ENCODE measurements at regions not wholly inside any gene's neighbourhood (a gene's known extent, or its start where the extent isn't known, plus 50 kb on each side); places are given as distances from the start of the nearest gene placed in this dataset.

DNA sequence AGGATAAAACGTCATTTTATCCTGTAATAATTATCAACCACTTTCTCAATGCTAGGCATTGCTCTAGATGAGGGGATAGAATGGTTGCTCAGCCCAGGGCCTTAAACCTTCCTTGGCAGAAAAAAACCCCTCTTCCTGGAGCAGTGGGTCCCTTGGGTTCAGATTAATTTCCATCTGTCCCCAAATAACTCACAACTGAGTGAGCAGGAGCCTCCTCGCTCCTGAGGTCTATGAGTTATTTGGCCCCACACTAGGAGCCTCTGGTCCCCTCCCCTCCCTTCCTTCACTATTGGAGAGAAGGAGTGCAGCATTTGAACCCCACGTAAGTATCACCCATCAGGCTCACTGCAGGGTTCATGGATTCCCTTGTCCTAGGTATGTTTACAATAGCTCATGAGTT is 157.5 kb upstream of the FHL2 start:
- Histone ChIP-seq H3K23ac (ENCODE audit: low read depth, low read length) (no peak overlapping the region), H2BK5ac (ENCODE audit: low read depth, low read length, poor library complexity, severe bottlenecking) (no peak overlapping the region), H4K5ac (ENCODE audit: low read depth, low read length) (no peak overlapping the region), H3K56ac (ENCODE audit: extremely low read depth, insufficient read depth, low read length) (no peak overlapping the region), H3K4me3 (ENCODE audit: insufficient read depth, low read depth, low read length) (no peak overlapping the region), H3K4me2 (ENCODE audit: low read depth, low read length) (no peak overlapping the region), H3K18ac (ENCODE audit: low read depth, low read length) (no peak overlapping the region), H2BK20ac (ENCODE audit: low read depth, low read length) (no peak overlapping the region), H2AK5ac (ENCODE audit: low read depth, low read length) (no peak overlapping the region), H4K91ac (ENCODE audit: insufficient read depth, low read depth, low read length) (no peak overlapping the region), H3K79me1 (ENCODE audit: low read depth in 1 of 2, low read length in 2 of 2) (no peaks in the 10 kb centered on the region), H2AFZ (replicated peaks; ENCODE audit: low read length, poor library complexity) (no peak overlapping the region), H4K20me1 (ENCODE audit: insufficient read depth, low read length) (no peaks in the 10 kb centered on the region), H3K14ac (replicated peaks; ENCODE audit: low read depth, low read length) (no peak overlapping the region), H3K4me1 (ENCODE audit: control insufficient read depth, insufficient read depth, low read length) (no peaks in the 10 kb centered on the region), H3K27me3 (ENCODE audit: control insufficient read depth, insufficient read depth, low read length) (peaks cover 60% of the 10 kb centered on the region), H3K9me3 (ENCODE audit: control insufficient read depth, insufficient read depth, low read length) (no peaks in the 10 kb centered on the region; the same call in 1 of the 2 replicates), H3K9ac (ENCODE audit: low read depth, low read length) (no peak overlapping the region), H2BK120ac (ENCODE audit: low read depth, low read length) (no peak overlapping the region), H2AK9ac (replicated peaks; ENCODE audit: low read depth, low read length, poor library complexity) (no peak overlapping the region), H3K36me3 (ENCODE audit: control insufficient read depth, insufficient read depth, low read length) (no peaks in the 10 kb centered on the region), H3K4ac (ENCODE audit: low read depth, low read length) (no peak overlapping the region), H3K9me1 (ENCODE audit: insufficient read depth, low read length) (no peaks in the 10 kb centered on the region), H2BK15ac (ENCODE audit: low read depth, low read length) (no peak overlapping the region), H4K8ac (ENCODE audit: low read depth in 2 of 2, low read length in 2 of 2) (no peak overlapping the region), H3K27ac (ENCODE audit: insufficient read depth, low read length) (no peak overlapping the region)
- BruUV-seq (replicated peaks), result no TSS peak
- ChIA-PET CTCF (no interaction called here), POLR2A (ENCODE audit: unreplicated experiment) (no interaction called here)
- no peak for DNase-seq
- in situ Hi-C loops (cut with MboI; ENCODE audit: low sequenced_read_pairs) (no loop called here), dilution Hi-C loops (cut with HindIII; ENCODE audit: low sequenced_read_pairs, unreplicated experiment) (no loop called here), intact Hi-C loops (cut with micrococcal nuclease) (no loop called here)
- no peak for ATAC-seq (ENCODE audit: low read depth)
- TF ChIP-seq, protein P1, sequence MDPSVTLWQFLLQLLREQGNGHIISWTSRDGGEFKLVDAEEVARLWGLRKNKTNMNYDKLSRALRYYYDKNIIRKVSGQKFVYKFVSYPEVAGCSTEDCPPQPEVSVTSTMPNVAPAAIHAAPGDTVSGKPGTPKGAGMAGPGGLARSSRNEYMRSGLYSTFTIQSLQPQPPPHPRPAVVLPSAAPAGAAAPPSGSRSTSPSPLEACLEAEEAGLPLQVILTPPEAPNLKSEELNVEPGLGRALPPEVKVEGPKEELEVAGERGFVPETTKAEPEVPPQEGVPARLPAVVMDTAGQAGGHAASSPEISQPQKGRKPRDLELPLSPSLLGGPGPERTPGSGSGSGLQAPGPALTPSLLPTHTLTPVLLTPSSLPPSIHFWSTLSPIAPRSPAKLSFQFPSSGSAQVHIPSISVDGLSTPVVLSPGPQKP (IDR thresholded peaks at IDR 0.05; ENCODE audit: borderline replicate concordance, low read depth, low read length), result no peak
- TF ChIP-seq, protein P2, sequence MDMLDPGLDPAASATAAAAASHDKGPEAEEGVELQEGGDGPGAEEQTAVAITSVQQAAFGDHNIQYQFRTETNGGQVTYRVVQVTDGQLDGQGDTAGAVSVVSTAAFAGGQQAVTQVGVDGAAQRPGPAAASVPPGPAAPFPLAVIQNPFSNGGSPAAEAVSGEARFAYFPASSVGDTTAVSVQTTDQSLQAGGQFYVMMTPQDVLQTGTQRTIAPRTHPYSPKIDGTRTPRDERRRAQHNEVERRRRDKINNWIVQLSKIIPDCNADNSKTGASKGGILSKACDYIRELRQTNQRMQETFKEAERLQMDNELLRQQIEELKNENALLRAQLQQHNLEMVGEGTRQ (IDR thresholded peaks at IDR 0.05; ENCODE audit: low read depth, low read length), result no peak
- TF ChIP-seq MAZ (IDR thresholded peaks at IDR 0.05; ENCODE audit: borderline replicate concordance, low read depth, low read length), result no peak
- TF ChIP-seq, protein P3, sequence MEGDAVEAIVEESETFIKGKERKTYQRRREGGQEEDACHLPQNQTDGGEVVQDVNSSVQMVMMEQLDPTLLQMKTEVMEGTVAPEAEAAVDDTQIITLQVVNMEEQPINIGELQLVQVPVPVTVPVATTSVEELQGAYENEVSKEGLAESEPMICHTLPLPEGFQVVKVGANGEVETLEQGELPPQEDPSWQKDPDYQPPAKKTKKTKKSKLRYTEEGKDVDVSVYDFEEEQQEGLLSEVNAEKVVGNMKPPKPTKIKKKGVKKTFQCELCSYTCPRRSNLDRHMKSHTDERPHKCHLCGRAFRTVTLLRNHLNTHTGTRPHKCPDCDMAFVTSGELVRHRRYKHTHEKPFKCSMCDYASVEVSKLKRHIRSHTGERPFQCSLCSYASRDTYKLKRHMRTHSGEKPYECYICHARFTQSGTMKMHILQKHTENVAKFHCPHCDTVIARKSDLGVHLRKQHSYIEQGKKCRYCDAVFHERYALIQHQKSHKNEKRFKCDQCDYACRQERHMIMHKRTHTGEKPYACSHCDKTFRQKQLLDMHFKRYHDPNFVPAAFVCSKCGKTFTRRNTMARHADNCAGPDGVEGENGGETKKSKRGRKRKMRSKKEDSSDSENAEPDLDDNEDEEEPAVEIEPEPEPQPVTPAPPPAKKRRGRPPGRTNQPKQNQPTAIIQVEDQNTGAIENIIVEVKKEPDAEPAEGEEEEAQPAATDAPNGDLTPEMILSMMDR (conservative IDR thresholded peaks at IDR 0.05; ENCODE audit: low read depth, low read length), result no peak
- TF ChIP-seq NFE2L2 (IDR thresholded peaks at IDR 0.05; ENCODE audit: low read depth, low read length), result no peak
- TF ChIP-seq RFX5 (IDR thresholded peaks at IDR 0.05; ENCODE audit: low read depth, low read length), result no peak
- no peak for TF ChIP-seq BHLHE40 (IDR thresholded peaks at IDR 0.05; ENCODE audit: low read depth, low read length)
- no peak for TF ChIP-seq FOS (IDR thresholded peaks at IDR 0.05; ENCODE audit: low read depth, low read length)
- no peak for TF ChIP-seq POLR2A (IDR thresholded peaks at IDR 0.05; ENCODE audit: low read depth, low read length)
- no peak for TF ChIP-seq SMC3 (IDR thresholded peaks at IDR 0.05; ENCODE audit: low read depth, low read length)
- TF ChIP-seq MXI1 (IDR thresholded peaks at IDR 0.05; ENCODE audit: borderline replicate concordance, low read depth, low read length), result no peak
- WGBS, 2 experiments (ENCODE audit: extremely low coverage in 2 of 2, insufficient read length in 1 of 2), result no CpG with 5 or more reads among the region's 3 CpGs
